PC-3 (cell line): ENCODE measurements at regions not wholly inside any gene's neighbourhood (a gene's known extent, or its start where the extent isn't known, plus 50 kb on each side); places are given as distances from the start of the nearest gene placed in this dataset.

Source experiments
- EZH2 ChIP-seq: fragments of 300-600 bp; sonication (generic); IDR thresholded peaks from one replicate; pipeline ENCODE4 v1.6.1; 2017; ENCODE audit warnings: antibody characterized with exemption, mild to moderate bottlenecking, low read length; ENCODE audit not compliant: unreplicated experiment
- TF ChIP-seq, protein P1 (sequence below): fragments of 300-600 bp; sonication (generic); conservative IDR thresholded peaks from 2 replicates; pipeline ENCODE4 v1.5.1; 2017; ENCODE audit warnings: antibody characterized with exemption, low read depth, mild to moderate bottlenecking, low read length

DNA sequence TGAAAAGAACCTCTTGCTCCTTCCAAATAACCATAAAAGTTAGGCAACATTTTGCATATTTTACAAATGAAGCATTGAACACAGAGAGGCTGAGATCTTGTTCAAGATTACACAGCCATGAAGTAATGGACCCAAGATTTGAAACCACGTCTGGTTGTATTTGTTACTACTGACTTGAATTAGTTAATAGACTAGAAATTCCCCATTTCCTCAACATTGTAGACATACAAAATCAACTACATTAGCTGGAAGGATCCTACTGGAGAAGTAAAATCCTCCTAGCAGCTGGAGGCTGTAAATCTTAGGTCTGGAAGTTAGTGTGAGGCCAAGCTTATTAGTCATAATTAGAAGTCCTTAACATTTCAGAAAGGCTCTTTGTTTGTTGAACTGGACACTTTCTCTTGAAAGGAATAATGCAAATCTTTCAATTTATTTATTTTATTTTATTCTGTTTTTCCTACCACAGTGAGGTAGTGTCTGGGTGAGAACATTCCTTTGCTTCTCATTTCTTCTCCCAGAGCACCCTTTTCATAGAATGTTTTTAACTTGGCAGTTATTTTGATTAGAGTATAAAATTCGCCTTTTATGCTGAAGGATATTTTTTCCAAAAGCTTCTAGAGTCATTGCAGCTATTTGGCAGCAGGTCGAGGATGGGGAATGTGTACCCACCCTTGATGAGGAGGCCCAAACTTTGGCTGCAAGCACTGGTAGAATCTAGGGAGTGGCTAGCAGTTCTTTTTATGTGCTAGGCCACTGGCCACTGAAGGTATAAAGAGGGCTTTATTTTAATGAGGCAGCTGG lies 62.0 kb upstream of the CLNK start:
- TF ChIP-seq EZH2 = no peak
- TF ChIP-seq, protein P1, sequence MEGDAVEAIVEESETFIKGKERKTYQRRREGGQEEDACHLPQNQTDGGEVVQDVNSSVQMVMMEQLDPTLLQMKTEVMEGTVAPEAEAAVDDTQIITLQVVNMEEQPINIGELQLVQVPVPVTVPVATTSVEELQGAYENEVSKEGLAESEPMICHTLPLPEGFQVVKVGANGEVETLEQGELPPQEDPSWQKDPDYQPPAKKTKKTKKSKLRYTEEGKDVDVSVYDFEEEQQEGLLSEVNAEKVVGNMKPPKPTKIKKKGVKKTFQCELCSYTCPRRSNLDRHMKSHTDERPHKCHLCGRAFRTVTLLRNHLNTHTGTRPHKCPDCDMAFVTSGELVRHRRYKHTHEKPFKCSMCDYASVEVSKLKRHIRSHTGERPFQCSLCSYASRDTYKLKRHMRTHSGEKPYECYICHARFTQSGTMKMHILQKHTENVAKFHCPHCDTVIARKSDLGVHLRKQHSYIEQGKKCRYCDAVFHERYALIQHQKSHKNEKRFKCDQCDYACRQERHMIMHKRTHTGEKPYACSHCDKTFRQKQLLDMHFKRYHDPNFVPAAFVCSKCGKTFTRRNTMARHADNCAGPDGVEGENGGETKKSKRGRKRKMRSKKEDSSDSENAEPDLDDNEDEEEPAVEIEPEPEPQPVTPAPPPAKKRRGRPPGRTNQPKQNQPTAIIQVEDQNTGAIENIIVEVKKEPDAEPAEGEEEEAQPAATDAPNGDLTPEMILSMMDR = no peak
